Suprapubic skin (tissue), 4 donors: ENCODE measurements at regions not wholly inside any gene's neighbourhood (a gene's known extent, or its start where the extent isn't known, plus 50 kb on each side); places are given as distances from the start of the nearest gene placed in this dataset.

Source experiments
- DNase-seq, 2 donors: peaks; one replicate each; pipeline ENCODE4 v3.0.0-alpha.2; 2019; ENCODE audit warnings: low spot score in 2 of 2
- H3K27ac ChIP-seq: fragments of 200-600 bp; sonication (generic); one replicate; pipeline ENCODE4 v1.5.1; 2019
- H3K27me3 ChIP-seq: fragments of 200-600 bp; sonication (generic); one replicate; pipeline ENCODE4 v1.5.1; 2019
- H3K36me3 ChIP-seq: fragments of 200-600 bp; sonication (generic); one replicate; pipeline ENCODE4 v1.5.1; 2019
- H3K4me1 ChIP-seq: fragments of 200-600 bp; sonication (generic); one replicate; pipeline ENCODE4 v1.5.1; 2019
- H3K4me3 ChIP-seq: fragments of 200-600 bp; sonication (generic); one replicate; pipeline ENCODE4 v1.5.1; 2019; ENCODE audit warnings: mild to moderate bottlenecking
- H3K9me3 ChIP-seq: fragments of 200-600 bp; sonication (generic); one replicate; pipeline ENCODE4 v1.5.1; 2019
- EP300 ChIP-seq: sonication (generic); formaldehyde crosslinking; IDR thresholded peaks from one replicate; pipeline ENCODE4 v1.6.1; 2017; ENCODE audit warnings: antibody characterized with exemption
- POLR2A ChIP-seq, 2 donors: fragments of 450-650 bp; IDR thresholded peaks; one replicate each; pipeline ENCODE4 v1.6.1; 2017; ENCODE audit warnings: antibody characterized with exemption in 2 of 2, mild to moderate bottlenecking in 2 of 2, moderate library complexity in 2 of 2
- POLR2AphosphoS5 ChIP-seq, 3 donors: sonication (generic); formaldehyde crosslinking; IDR thresholded peaks; one replicate each; pipeline ENCODE4 v1.6.1; 2017; ENCODE audit warnings: antibody characterized with exemption in 3 of 3
- WGBS: methylation state at CpG from one replicate; pipeline ENCODE4 v1.1.5; 2018; 5-methylcytosine and 5-hydroxymethylcytosine counted together
- TF ChIP-seq, protein P1 (sequence below), 2 donors: fragments of 200-600 bp in 1 of 2; fragments of 450-650 bp in 1 of 2; sonication (generic) in 1 of 2; IDR thresholded peaks; one replicate each; pipeline ENCODE4 v1.5.1; 2016 to 2019; ENCODE audit warnings: antibody characterized with exemption in 2 of 2, mild to moderate bottlenecking in 1 of 2, moderate library complexity in 1 of 2

GRCh38 chr13:59441596-59442280, 722.0 kb downstream of the DIAPH3 start:
- TF ChIP-seq, protein P1, sequence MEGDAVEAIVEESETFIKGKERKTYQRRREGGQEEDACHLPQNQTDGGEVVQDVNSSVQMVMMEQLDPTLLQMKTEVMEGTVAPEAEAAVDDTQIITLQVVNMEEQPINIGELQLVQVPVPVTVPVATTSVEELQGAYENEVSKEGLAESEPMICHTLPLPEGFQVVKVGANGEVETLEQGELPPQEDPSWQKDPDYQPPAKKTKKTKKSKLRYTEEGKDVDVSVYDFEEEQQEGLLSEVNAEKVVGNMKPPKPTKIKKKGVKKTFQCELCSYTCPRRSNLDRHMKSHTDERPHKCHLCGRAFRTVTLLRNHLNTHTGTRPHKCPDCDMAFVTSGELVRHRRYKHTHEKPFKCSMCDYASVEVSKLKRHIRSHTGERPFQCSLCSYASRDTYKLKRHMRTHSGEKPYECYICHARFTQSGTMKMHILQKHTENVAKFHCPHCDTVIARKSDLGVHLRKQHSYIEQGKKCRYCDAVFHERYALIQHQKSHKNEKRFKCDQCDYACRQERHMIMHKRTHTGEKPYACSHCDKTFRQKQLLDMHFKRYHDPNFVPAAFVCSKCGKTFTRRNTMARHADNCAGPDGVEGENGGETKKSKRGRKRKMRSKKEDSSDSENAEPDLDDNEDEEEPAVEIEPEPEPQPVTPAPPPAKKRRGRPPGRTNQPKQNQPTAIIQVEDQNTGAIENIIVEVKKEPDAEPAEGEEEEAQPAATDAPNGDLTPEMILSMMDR (IDR thresholded peaks at IDR 0.05) = no peak
- TF ChIP-seq EP300 (no peak), POLR2AphosphoS5 (IDR thresholded peaks at IDR 0.05) (no peak), POLR2A (IDR thresholded peaks at IDR 0.05) (no peak)
- no peak overlapping the region for H3K27ac ChIP-seq
- no peaks in the 10 kb centered on the region for H3K9me3 ChIP-seq
- WGBS = 91% methylated on average over 7 of the region's 7 CpGs
- H3K4me1 ChIP-seq = no peaks in the 10 kb centered on the region
- H3K4me3 ChIP-seq = no peak overlapping the region
- no peak for DNase-seq
- H3K36me3 ChIP-seq = no peaks in the 10 kb centered on the region
- no peaks in the 10 kb centered on the region for H3K27me3 ChIP-seq

GRCh38 chr13:59442461-59442860, 721.3 kb downstream of the DIAPH3 start:
- no peaks in the 10 kb centered on the region for H3K27me3 ChIP-seq
- H3K4me3 ChIP-seq = no peak overlapping the region

DNA sequence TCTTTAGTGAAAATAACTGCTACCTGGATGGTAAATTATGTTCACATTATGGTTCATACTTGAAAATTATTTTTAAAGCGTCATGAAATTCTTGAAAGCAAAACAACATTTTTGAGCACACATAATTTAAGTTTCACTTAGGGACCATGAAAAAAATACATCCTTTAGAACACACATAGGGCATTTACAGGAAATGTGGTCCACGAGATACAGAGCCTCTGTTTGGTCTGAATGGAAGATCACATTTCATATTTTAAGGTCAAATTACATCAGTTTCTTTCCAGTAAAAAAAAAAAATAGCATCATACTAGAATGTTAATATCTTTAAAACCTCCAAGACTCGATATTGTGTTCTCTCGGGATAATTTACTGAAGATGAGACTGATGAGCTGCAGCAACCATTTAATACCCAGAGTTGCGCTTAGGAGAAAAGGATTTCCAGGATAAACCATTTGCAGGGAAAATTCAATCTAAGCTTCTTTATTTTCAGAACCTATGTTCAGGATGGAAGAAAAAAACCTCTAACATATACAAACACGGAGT, 720.7 kb downstream of the DIAPH3 start:
- no peaks in the 10 kb centered on the region for H3K9me3 ChIP-seq
- H3K36me3 ChIP-seq = no peaks in the 10 kb centered on the region

More at GRCh38 chr13:59442461-59442860, 721.3 kb downstream of the DIAPH3 start:
- H3K27ac ChIP-seq = no peak overlapping the region
- no peak for TF ChIP-seq POLR2A (IDR thresholded peaks at IDR 0.05)
- TF ChIP-seq EP300 = no peak
- no peak for TF ChIP-seq POLR2AphosphoS5 (IDR thresholded peaks at IDR 0.05)
- TF ChIP-seq, protein P1 (IDR thresholded peaks at IDR 0.05) = no peak
- H3K36me3 ChIP-seq = no peaks in the 10 kb centered on the region
- H3K4me1 ChIP-seq = no peaks in the 10 kb centered on the region
- WGBS = 70% methylated on average over 4 of the region's 4 CpGs
- no peak for DNase-seq
- no peaks in the 10 kb centered on the region for H3K9me3 ChIP-seq

GRCh38 chr13:59444210-59444857, 719.4 kb downstream of the DIAPH3 start:
- H3K27ac ChIP-seq = no peak overlapping the region
- WGBS = 88% methylated on average over 6 of the region's 6 CpGs
- no peak overlapping the region for H3K4me3 ChIP-seq
- no peaks in the 10 kb centered on the region for H3K4me1 ChIP-seq
- H3K9me3 ChIP-seq = no peaks in the 10 kb centered on the region
- no peaks in the 10 kb centered on the region for H3K27me3 ChIP-seq
- no peak for DNase-seq
- TF ChIP-seq POLR2A (IDR thresholded peaks at IDR 0.05) (no peak), EP300 (no peak)
- H3K36me3 ChIP-seq = no peaks in the 10 kb centered on the region

More for the DNA sequence above, 720.7 kb downstream of the DIAPH3 start:
- H3K4me1 ChIP-seq = no peaks in the 10 kb centered on the region
- H3K4me3 ChIP-seq = no peak overlapping the region
- H3K27ac ChIP-seq = no peak overlapping the region
- TF ChIP-seq, protein P1 (IDR thresholded peaks at IDR 0.05) = no peak
- no peak for TF ChIP-seq EP300
- no peak for TF ChIP-seq POLR2A (IDR thresholded peaks at IDR 0.05)
- TF ChIP-seq POLR2AphosphoS5 (IDR thresholded peaks at IDR 0.05) = no peak
- DNase-seq = no peak
- 66% methylated on average over 6 of the region's 6 CpGs for WGBS
- no peaks in the 10 kb centered on the region for H3K27me3 ChIP-seq

DNA sequence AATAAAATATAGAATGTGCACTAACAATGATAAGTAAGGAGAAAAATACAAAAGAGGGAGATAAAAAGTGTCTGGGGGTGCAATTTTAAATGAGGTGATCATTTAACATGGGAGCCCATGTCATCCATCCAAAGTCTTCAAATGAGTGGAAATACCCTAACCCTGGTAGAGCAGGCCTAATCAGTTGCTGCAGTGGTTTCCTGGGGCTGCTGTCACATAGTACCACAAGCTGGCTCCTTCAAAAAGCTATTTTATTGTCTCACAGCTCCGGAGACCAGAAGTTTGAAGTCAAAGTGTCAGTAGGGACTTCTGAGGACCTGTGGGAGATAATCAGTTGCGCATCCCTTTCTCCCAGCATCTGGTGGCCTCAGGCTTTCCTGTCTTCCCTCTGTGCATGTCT, 717.9 kb downstream of the DIAPH3 start:
- DNase-seq = no peak
- Histone ChIP-seq H3K27me3 (no peaks in the 10 kb centered on the region), H3K9me3 (no peaks in the 10 kb centered on the region), H3K4me1 (no peaks in the 10 kb centered on the region), H3K27ac (no peak overlapping the region), H3K4me3 (no peak overlapping the region), H3K36me3 (no peaks in the 10 kb centered on the region)
- WGBS = 72% methylated on average over 2 of the region's 2 CpGs
- TF ChIP-seq EP300 = no peak
- TF ChIP-seq, protein P1 (IDR thresholded peaks at IDR 0.05) = no peak
- TF ChIP-seq POLR2AphosphoS5 (IDR thresholded peaks at IDR 0.05) = no peak
- TF ChIP-seq POLR2A (IDR thresholded peaks at IDR 0.05) = no peak
